ENCODE measurements at regions not wholly inside any gene's neighbourhood (a gene's known extent, or its start where the extent isn't known, plus 50 kb on each side); places are given as distances from the start of the nearest gene placed in this dataset.

- TF ChIP-seq CTCF (IDR thresholded peaks at IDR 0.05) (no peak), POLR2A (IDR thresholded peaks at IDR 0.05) (no peak)
Observed at GRCh38 chr16:13756411-13757140, 163.4 kb upstream of the ERCC4 start.
